Heart right ventricle (tissue), 16 donors: ENCODE measurements at regions not wholly inside any gene's neighbourhood (a gene's known extent, or its start where the extent isn't known, plus 50 kb on each side); places are given as distances from the start of the nearest gene placed in this dataset.
A peak's percentile ranks its signal among the peaks of the same experiment; 100 is the strongest.

Experiments
- ATAC-seq, 8 donors: fragments of 200-7000 bp; cut with Tn5 transposase; one replicate each; pipeline ENCODE4 v1.9.1; 2020; ENCODE audit warnings: mild to moderate bottlenecking in 8 of 8, moderate library complexity in 8 of 8, moderate number of reproducible peaks in 1 of 8
- DNase-seq, 2 donors: peaks; one replicate each; pipeline ENCODE4 v3.0.0-alpha.2; 2020
- H3K27ac ChIP-seq, 10 donors: fragments of 200-600 bp; sonication (generic) in 2 of 10; one replicate each; pipeline versions ENCODE4 v1.5.0 to v1.8.0; 2020 to 2022; ENCODE audit warnings: mild to moderate bottlenecking in 3 of 10
- H3K27me3 ChIP-seq, 7 donors: fragments of 200-600 bp; one replicate each; pipeline ENCODE4 v1.8.0; 2021 to 2022; ENCODE audit warnings: mild to moderate bottlenecking in 2 of 7
- H3K36me3 ChIP-seq, 9 donors: fragments of 200-600 bp; sonication (generic) in 1 of 9; one replicate each; pipeline versions ENCODE4 v1.5.0 to v1.8.0; 2020 to 2022; ENCODE audit warnings: mild to moderate bottlenecking in 2 of 9
- H3K4me1 ChIP-seq, 9 donors: fragments of 200-600 bp; sonication (generic) in 1 of 9; one replicate each; pipeline versions ENCODE4 v1.5.0 to v1.8.0; 2020 to 2022; ENCODE audit warnings: mild to moderate bottlenecking in 4 of 9
- H3K4me3 ChIP-seq, 10 donors: fragments of 200-600 bp; sonication (generic) in 2 of 10; one replicate each; pipeline versions ENCODE4 v1.5.0 to v1.8.0; 2020 to 2022; ENCODE audit warnings: mild to moderate bottlenecking in 7 of 10, moderate library complexity in 2 of 10
- H3K9me3 ChIP-seq, 11 donors: fragments of 200-600 bp in 10 of 11; sonication (generic) in 2 of 11; one replicate each; pipeline versions ENCODE4 v1.5.0 to v1.8.0; 2013 to 2022; ENCODE audit warnings: mild to moderate bottlenecking in 2 of 11, control low read depth in 1 of 11, moderate library complexity in 1 of 11
- WGBS, 2 donors: extraction: QIAGEN DNeasy Blood & Tissue Kit; methylation state at CpG; one replicate each; pipeline ENCODE4 v1.1.7; 2013; ENCODE audit warnings: inconsistent platforms in 1 of 2; 5-methylcytosine and 5-hydroxymethylcytosine counted together
- intact Hi-C, 10 donors: fragments of 100-400 bp; cut with DNase I; formaldehyde crosslinking; loops; one replicate each; pipeline versions ENCODE4 v1.11.1 to v1.14.2; 2022
- TF ChIP-seq, protein P1 (sequence below), 9 donors: fragments of 200-600 bp; sonication (generic) in 2 of 9; IDR thresholded peaks; one replicate each; pipeline versions ENCODE4 v1.5.0 to v1.8.0; 2021 to 2022; ENCODE audit warnings: antibody characterized with exemption in 9 of 9, mild to moderate bottlenecking in 5 of 9, moderate library complexity in 1 of 9
- donor health status: Arrhythmogenic right ventricular cardiomyopathy.
- donor health status: ischemic (EF 13 %, LVEDD 7.1; RV severe dilation, severe dysfunction).
- donor health status: healthy with polysubstance abuse.
- donor health status: DM: no; HTN: yes; CAD: no.
- donor health status: DM: no; HTN: no; CAD: no.
- donor health status: ischemic (EF 25% LVEDD 6.9; RV normal size, moderate dysfunction).
- donor health status: ischemic (EF 25% LVEDD 5.7; RV mildly dilated, moderate dysfunction).
- donor health status: healthy.
- donor health status: DM: yes; HTN: yes; CAD: no.
- donor health status: Ischemic cardiomyopathy.
- donor health status: ischemic (EF 35%, LVEDD 5.7; RV mildly dilated, moderate dysfunction).
- donor health status: nonischemic (EF 11% LVEDD 7.7; RV severe dilation, severe dysfunction).
- donor health status: DM: yes; HTN: yes; CAD: no.
- donor health status: PGD.
- donor health status: ischemic (EF 29% LVEDD 5.4; RV normal size, mild dysfunction).
- donor health status: nonischemic (EF 23%, LVEDD 6.1; RV moderate dilation, normal function).

DNA sequence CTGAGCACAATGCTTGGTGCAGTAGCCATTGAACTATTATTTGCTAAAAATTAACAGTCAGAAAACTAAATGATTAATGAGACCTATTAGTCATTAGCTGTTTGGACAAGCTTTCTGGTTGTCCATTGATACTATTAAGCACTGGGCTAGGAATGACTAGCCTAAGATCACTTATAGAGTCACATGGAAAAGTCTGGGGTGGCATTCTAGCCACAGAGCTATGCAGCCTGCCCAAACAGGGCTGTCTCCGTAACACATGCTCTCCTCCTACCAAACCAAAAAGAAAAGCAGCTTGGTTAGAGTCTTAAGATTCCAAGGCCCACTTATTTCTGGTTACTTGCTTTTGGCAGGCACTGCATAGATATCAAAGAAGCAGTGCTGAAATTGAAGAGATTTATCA lies 193.5 kb upstream of the NBEA start:
- peak in 6 of 8 donors; percentile 12 to 55 (median 34) for ATAC-seq
- Histone ChIP-seq H3K27ac (peak overlapping the region; percentile 43 to 86 (median 74)), H3K4me3 (no peak overlapping the region), H3K4me1 (peaks cover 11 to 42% (median 28%) of the 10 kb centered on the region in 9 donors), H3K27me3 (no peaks in the 10 kb centered on the region), H3K36me3 (no peaks in the 10 kb centered on the region), H3K9me3 (peaks cover 0 to 33% (median 0%) of the 10 kb centered on the region in 11 donors)
- TF ChIP-seq, protein P1, sequence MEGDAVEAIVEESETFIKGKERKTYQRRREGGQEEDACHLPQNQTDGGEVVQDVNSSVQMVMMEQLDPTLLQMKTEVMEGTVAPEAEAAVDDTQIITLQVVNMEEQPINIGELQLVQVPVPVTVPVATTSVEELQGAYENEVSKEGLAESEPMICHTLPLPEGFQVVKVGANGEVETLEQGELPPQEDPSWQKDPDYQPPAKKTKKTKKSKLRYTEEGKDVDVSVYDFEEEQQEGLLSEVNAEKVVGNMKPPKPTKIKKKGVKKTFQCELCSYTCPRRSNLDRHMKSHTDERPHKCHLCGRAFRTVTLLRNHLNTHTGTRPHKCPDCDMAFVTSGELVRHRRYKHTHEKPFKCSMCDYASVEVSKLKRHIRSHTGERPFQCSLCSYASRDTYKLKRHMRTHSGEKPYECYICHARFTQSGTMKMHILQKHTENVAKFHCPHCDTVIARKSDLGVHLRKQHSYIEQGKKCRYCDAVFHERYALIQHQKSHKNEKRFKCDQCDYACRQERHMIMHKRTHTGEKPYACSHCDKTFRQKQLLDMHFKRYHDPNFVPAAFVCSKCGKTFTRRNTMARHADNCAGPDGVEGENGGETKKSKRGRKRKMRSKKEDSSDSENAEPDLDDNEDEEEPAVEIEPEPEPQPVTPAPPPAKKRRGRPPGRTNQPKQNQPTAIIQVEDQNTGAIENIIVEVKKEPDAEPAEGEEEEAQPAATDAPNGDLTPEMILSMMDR (IDR thresholded peaks at IDR 0.05) = no peak
- intact Hi-C loops = loop anchor here in 2 of 10 donors (10.0 kb wide), 2 partner anchors 196 to 584 kb away; partner anchors contain the start of gene NBEA (in 1 of the 2)
- WGBS, 2 donors = 84 to 96% methylated on average over 1 of the region's 1 CpG
- DNase-seq = no peak

DNA sequence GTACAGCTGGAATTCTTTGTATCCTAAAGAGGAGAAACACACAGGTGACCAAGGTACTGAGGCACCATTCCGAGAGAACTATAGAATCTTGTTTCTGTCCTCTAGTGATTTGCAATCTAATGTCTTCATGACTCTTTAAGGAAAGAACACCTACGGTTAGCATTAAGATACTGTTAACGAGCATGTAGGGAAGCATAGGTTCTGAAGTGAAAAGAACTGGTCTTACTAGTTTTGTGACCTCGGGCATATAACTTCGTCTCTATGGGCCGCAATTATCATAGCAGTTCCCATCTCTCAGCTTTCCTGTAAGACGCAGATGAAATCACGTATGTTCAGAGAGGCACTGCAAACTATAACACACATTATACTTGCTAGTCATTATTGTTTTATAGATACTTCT lies 193.0 kb upstream of the NBEA start:
- H3K4me3 ChIP-seq = no peak overlapping the region
- ATAC-seq = no peak
- H3K36me3 ChIP-seq = no peaks in the 10 kb centered on the region
- no peak for DNase-seq
- TF ChIP-seq, protein P1 (IDR thresholded peaks at IDR 0.05) = no peak
- 94 to 96% methylated on average over 8 of the region's 8 CpGs for WGBS, 2 donors
- intact Hi-C loops = loop anchor here in 2 of 10 donors (10.0 kb wide), 2 partner anchors 196 to 584 kb away; partner anchors contain the start of gene NBEA (in 1 of the 2)
- H3K27me3 ChIP-seq = no peaks in the 10 kb centered on the region
- peaks cover 11 to 42% (median 28%) of the 10 kb centered on the region in 9 donors for H3K4me1 ChIP-seq
- H3K27ac ChIP-seq = peak overlapping the region in 9 of 10 donors; percentile 43 to 86 (median 74)
- peaks cover 0 to 30% (median 0%) of the 10 kb centered on the region in 11 donors for H3K9me3 ChIP-seq

DNA sequence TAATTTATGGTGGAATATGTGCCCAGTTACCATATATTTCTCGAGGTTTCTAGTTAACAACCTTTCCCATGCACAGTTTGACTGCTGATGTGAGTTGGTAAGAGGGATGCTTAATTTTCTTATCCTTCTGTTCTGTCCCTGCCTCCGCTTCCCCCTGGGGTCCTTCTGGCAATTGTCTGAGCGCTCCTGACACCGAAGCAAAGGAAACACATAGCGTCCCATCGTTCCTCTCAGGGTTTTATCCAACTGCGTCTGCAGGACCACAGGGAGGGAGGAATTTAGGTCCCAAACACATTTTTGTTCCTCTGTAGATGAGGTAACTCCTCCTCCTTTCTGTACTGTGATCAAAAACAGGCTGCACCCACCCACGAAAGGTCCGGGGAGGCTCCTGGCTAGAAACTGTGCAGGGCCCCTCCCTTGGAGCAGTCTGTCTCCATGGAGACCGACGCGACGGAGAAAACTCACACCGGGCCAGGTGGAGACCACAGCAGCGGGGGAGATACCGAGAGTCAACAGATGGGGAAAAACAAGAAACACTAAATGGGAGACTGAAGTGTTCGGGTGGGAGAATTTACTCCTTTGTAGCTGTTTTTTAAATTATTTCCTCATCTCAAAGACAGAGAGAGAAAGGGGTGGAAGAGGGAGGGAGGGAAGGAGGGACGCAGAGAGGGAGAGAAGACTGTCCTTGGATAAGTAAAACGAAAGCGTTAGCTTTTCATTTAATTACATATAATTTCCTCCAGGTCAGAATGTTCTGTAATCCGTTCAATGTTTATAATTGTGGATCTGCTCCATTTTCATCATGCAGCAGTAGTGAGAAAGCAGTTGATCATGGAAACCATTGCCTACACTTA lies 191.8 kb upstream of the NBEA start:
- Histone ChIP-seq H3K36me3 (no peaks in the 10 kb centered on the region), H3K27me3 (no peaks in the 10 kb centered on the region), H3K4me3 (peak overlapping the region in 7 of 10 donors; percentile 17 to 44 (median 39)), H3K4me1 (peaks cover 11 to 42% (median 28%) of the 10 kb centered on the region in 9 donors), H3K9me3 (peaks cover 0 to 18% (median 0%) of the 10 kb centered on the region in 11 donors), H3K27ac (peak overlapping the region in 2 of 10 donors; percentile 17 to 81)
- intact Hi-C loops = loop anchor here in 1 of 10 donors (10.0 kb wide), 1 partner anchor 404 kb away; no protein-coding TSS in a partner anchor
- ATAC-seq (peak in 5 of 8 donors; percentile 12 to 56 (median 33)), DNase-seq (peak; percentile 26 to 45)
- TF ChIP-seq, protein P1 (IDR thresholded peaks at IDR 0.05) = no peak
- 29 to 37% methylated on average over 21 of the region's 21 CpGs for WGBS, 2 donors

DNA sequence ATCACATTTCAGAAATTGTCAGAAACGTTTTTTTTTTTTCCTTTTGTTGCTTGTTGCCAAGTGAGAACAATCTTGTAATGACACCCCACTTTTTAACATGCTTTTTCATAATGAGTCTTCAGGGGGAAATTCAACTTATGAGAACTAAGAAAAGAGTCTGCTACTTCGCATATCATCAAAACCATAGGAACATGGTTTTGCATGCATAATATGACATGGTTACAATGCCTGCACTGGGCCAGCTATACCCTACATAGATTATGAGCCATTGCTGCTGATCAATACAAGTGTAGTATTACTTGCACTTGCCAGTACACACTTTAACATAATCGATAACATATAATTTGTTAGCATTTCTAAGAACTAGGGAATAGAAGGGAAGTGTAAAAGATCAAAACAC lies 191.0 kb upstream of the NBEA start:
- Histone ChIP-seq H3K27me3 (no peaks in the 10 kb centered on the region), H3K4me3 (no peak overlapping the region), H3K9me3 (peaks cover 0 to 10% (median 0%) of the 10 kb centered on the region in 11 donors), H3K27ac (no peak overlapping the region), H3K4me1 (peaks cover 11 to 42% (median 28%) of the 10 kb centered on the region in 9 donors), H3K36me3 (no peaks in the 10 kb centered on the region)
- TF ChIP-seq, protein P1 (IDR thresholded peaks at IDR 0.05) = no peak
- WGBS, 2 donors = 74 to 78% methylated on average over 3 of the region's 3 CpGs
- intact Hi-C loops = loop anchor here in 1 of 10 donors (10.0 kb wide), 1 partner anchor 404 kb away; no protein-coding TSS in a partner anchor
- no peak for DNase-seq
- ATAC-seq = no peak
